ENCODE measurements at regions not wholly inside any gene's neighbourhood (a gene's known extent, or its start where the extent isn't known, plus 50 kb on each side); places are given as distances from the start of the nearest gene placed in this dataset.

DNA sequence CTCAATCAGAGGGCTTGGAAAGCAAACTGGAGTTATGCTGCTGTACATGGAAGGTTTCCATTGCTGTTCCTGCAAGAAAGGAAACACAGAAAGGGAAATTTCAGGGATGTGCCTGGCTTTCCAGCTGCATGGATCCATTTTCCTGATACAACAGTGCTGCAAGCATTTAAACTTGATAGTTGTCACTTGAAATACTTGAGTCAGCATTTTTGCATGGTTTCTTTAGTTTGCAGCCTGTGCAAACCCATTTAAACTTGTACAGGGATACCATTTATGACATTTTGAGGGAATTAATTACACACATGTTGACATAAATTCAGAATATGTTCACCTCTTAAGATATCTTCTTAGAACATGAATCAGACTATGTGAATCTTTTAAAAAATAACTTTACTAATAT lies 131.1 kb upstream of the RASGEF1B start:
- intact Hi-C loops (cut with DNase I; ENCODE audit: low total_unique reads) = no loop called here
- TF ChIP-seq POLR2A (IDR thresholded peaks at IDR 0.05) = no peak
- TF ChIP-seq, protein P1, sequence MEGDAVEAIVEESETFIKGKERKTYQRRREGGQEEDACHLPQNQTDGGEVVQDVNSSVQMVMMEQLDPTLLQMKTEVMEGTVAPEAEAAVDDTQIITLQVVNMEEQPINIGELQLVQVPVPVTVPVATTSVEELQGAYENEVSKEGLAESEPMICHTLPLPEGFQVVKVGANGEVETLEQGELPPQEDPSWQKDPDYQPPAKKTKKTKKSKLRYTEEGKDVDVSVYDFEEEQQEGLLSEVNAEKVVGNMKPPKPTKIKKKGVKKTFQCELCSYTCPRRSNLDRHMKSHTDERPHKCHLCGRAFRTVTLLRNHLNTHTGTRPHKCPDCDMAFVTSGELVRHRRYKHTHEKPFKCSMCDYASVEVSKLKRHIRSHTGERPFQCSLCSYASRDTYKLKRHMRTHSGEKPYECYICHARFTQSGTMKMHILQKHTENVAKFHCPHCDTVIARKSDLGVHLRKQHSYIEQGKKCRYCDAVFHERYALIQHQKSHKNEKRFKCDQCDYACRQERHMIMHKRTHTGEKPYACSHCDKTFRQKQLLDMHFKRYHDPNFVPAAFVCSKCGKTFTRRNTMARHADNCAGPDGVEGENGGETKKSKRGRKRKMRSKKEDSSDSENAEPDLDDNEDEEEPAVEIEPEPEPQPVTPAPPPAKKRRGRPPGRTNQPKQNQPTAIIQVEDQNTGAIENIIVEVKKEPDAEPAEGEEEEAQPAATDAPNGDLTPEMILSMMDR (IDR thresholded peaks at IDR 0.05) = no peak
- H3K4me1 ChIP-seq = peaks cover 15% of the 10 kb centered on the region

DNA sequence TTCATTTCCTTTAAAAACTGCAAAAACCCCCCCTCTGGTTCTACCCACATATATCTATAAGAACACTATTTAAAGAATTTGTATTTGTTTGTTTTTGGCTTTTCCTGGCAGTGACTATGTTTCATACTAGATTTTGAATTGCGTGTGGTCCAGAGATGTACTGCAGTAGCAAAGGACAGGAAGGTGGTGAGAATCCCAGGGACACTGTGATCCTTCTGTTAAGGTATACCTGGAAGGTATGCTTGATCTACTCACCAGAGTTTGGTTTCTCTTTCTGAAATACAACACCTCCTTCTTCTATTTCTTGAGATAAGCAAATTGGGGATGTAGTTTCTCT lies 129.6 kb upstream of the RASGEF1B start:
- no peak for DNase-seq
- Histone ChIP-seq H3K27ac (no peak overlapping the region), H3K9me3 (no peaks in the 10 kb centered on the region), H3K36me3 (ENCODE audit: low read depth, missing control alignments) (no peaks in the 10 kb centered on the region), H3K4me3 (no peak overlapping the region), H3K4me1 (peaks cover 11% of the 10 kb centered on the region), H3K27me3 (no peaks in the 10 kb centered on the region)
- no peak for TF ChIP-seq POLR2A (IDR thresholded peaks at IDR 0.05)
- TF ChIP-seq, protein P1 (IDR thresholded peaks at IDR 0.05) = no peak
- intact Hi-C loops (cut with DNase I; ENCODE audit: low total_unique reads) = no loop called here
- 50 to 52% methylated on average over 1 of the region's 1 CpG for WGBS, 2 donors

More for the DNA sequence above, 131.1 kb upstream of the RASGEF1B start:
- H3K27me3 ChIP-seq = no peaks in the 10 kb centered on the region
- no peak for DNase-seq
- no peak overlapping the region for H3K4me3 ChIP-seq
- H3K27ac ChIP-seq = no peak overlapping the region
- no peaks in the 10 kb centered on the region for H3K9me3 ChIP-seq
- no peaks in the 10 kb centered on the region for H3K36me3 ChIP-seq (ENCODE audit: low read depth, missing control alignments)

DNA sequence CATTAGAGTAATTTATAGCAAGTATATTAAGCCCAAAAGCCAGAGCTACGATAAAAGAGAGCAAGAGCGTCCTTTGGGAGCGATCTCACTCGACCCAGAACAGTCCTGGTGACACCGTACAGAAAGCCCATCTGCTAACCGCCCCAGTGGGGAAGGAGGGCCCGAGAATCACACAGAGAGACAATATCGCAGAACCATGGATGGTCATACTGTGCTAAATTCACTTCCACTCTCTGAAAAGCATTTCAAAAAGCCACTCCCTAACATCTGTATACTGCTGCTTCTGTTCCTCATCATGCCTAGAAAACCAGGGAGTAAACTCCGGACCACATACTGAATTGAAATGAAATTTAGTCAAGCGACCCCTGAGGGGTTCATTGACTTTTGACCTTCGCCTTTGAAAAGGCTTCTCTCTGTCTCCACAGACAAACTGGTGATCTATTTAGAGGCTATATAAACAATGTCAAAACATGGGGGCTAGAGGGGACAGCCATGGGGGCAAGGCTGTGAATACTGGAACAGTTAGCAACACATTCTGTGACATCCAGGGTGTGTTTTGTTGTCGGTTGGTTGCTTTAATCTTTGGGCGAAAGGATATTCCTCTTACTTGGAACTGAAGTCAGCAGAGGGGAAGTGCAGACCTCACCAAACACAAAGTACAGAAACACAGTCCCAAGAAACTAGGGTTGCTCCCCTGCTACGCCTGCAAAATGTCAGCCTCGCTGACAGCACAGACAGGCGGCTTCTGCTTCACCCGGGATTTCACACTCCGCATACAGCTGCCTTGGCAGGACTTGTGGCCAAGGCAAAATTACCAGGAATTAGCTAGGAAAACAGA lies 129.0 kb upstream of the RASGEF1B start:
- DNase-seq = no peak
- Histone ChIP-seq H3K9me3 (no peaks in the 10 kb centered on the region), H3K4me1 (peaks cover 11% of the 10 kb centered on the region), H3K27me3 (no peaks in the 10 kb centered on the region), H3K27ac (no peak overlapping the region), H3K4me3 (no peak overlapping the region), H3K36me3 (ENCODE audit: low read depth, missing control alignments) (no peaks in the 10 kb centered on the region)
- intact Hi-C loops (cut with DNase I; ENCODE audit: low total_unique reads) = no loop called here
- 35 to 49% methylated on average over 18 of the region's 18 CpGs for WGBS, 2 donors
- TF ChIP-seq, protein P1 (IDR thresholded peaks at IDR 0.05) = no peak

DNA sequence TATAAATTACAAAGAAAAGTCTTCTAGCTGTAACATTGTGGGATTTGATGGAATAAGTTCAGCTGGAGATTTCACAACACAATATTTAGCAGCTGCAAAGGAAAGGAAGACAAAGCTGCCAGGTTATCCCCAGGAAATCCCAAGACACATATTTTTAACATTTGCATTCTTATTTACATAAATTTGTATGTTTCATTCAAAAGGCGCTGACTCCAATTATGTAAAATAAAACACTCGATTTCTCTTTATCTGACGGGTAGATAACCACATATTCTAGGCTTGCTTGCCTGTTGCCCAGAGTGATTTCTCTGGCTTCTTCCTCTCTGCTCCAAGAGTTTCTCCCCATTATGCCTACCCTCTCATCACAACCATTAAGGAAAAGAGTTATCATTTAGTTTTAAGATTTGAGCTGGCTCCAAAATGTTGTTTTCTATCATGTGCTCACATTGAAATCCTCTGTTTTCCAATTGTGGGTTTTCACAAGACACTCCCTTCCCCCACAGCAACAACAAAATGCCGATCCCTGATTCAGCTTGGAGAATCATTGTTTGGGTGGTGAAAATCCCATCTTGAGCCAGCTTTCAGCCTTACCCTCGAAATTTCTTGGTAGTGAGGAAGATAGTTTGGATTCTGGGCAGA lies 128.2 kb upstream of the RASGEF1B start:
- Histone ChIP-seq H3K4me3 (no peak overlapping the region), H3K27ac (no peak overlapping the region), H3K27me3 (no peaks in the 10 kb centered on the region), H3K36me3 (ENCODE audit: low read depth, missing control alignments) (no peaks in the 10 kb centered on the region), H3K9me3 (no peaks in the 10 kb centered on the region), H3K4me1 (peaks cover 11% of the 10 kb centered on the region)
- 47 to 54% methylated on average over 5 of the region's 5 CpGs for WGBS, 2 donors
- intact Hi-C loops (cut with DNase I; ENCODE audit: low total_unique reads) = no loop called here
- DNase-seq = no peak
- TF ChIP-seq, protein P1 (IDR thresholded peaks at IDR 0.05) = no peak
- TF ChIP-seq POLR2A (IDR thresholded peaks at IDR 0.05) = no peak
